ENCODE measurements at regions not wholly inside any gene's neighbourhood (a gene's known extent, or its start where the extent isn't known, plus 50 kb on each side); places are given as distances from the start of the nearest gene placed in this dataset.
"Not testable (repeated sequence)": the region's sequence is repeated elsewhere in the genome, so short reads cannot be mapped to it uniquely, and the experiment has no call there.

DNA sequence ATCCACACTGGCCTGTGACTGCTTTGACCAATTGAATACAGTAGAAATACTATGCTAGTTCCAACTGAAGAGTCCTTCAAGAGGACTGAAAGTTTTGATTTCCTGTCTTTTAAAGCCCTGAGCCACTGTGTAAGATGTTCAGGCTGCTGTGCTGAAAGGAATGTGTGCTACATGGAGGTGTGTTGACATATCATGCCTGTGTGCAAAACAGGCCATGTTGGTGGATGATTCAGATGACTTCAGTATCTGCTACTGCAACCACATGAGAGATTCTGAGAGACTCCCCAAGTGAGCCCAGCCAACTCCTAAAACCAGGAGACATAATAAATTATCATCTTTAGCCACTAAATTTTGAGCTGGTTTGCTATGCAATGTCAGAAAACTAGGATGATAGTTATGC, 662.9 kb downstream of the ZEB2 start:
- DNase-seq (ENCODE audit: low spot score), result no peak

GRCh38 chr2:143852759-143853158, 667.2 kb downstream of the ZEB2 start:
- DNase-seq (ENCODE audit: low spot score), result no peak

- no peak for DNase-seq (ENCODE audit: low spot score)
Measured at GRCh38 chr2:143850084-143850483, 669.8 kb downstream of the ZEB2 start.

GRCh38 chr2:143847257-143847656, 672.7 kb downstream of the ZEB2 start:
- no peak for DNase-seq (ENCODE audit: low spot score)

DNA sequence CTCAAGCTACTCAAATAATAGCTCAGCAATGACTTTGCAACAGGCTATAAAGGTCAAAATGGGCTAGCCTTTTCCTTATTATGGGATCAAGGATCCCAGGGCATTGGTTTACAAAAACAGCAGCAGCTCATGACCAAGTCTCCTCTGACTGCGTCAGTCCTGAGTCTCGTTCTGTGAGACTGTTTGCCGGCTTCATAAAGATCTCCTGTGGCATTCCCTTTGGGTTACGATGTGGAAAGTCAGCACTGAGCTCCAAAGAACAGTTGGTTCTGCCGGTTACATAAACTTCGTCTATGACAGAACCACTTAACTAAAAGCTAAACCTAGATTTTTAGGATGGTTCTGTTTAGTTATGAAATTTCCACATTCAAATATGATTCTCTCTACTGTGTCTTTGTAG, 674.9 kb downstream of the ZEB2 start:
- DNase-seq (ENCODE audit: low spot score), result peak; percentile 10

DNA sequence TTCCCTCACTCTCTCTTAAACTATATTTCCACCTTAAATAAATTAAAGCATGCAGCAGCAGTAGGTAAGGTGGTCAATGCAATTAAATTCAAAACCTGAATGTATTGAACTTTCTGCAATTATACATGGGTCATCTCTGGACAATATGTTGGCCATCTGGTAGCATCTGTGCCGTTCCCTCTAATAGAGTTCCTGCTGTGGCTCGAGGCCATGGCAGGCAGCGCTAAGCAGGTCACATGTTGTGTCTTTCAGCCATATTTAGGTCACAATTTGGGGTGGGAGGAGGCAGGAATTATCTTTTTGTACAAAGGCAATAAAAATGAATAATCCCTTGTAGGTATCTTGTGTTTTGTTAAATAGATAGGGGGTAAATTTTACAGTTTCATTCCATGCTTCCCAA, 676.2 kb downstream of the ZEB2 start:
- DNase-seq (ENCODE audit: low spot score), result no peak

DNA sequence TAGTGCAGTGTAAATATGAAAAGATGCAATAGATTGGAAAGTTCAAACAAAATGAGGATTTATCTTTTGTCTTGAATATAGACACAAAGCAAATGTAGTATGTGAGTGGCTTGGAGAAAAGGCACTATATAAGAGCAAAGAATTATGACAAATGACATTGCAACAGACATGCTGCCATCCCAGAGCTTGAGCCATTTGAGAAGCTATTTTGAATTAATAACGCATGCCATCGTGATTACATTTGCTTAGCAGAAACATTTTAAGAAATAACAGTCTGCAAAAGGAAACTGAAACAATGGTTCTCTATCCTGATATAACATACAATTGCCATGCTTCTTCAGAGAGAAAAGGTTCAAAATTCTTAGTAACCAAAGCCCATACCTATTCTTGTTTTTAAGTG, 677.1 kb downstream of the ZEB2 start:
- no peak for DNase-seq (ENCODE audit: low spot score)

DNA sequence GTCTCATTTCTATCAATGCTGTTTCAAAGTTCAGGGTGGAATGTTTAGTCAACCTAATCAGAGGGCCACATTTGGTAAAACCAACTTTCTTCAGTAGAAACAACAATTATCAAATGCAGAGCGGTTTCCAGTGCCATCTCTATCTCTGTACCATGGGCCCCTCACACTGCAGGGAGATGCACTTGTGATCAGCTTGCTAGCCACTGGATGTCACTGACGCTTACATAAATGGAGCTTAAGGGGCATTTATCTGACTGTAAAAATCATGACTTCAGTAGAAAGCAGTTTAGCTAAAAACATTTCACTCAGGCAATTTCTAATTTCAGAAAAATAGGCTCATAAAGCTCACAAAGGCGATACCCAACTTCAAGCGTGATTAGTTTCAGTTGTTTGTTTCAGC, 678.0 kb downstream of the ZEB2 start:
- DNase-seq (ENCODE audit: low spot score), result peak; percentile 10

GRCh38 chr2:143840601-143841000, 679.3 kb downstream of the ZEB2 start:
- DNase-seq (ENCODE audit: low spot score), result peak; percentile 66

DNA sequence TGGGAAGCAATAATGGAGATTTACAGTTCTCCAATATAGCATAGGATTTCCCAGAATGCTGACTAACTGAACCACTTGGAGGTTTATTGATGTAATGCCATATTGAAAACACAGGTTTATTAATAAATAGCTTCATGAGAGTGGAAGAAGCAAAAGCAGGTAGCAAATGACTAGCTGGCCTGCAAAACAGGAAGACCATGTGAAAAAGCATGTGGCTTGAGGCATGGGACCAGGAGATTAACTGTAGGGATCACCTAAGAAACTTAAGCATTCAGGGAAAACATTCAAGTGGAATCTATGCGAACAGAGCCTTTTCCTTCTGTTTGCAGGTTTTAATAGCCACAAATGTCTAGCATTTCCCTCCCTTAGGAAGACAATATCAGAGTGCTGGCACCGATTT, 679.7 kb downstream of the ZEB2 start:
- no peak for DNase-seq (ENCODE audit: low spot score)

- DNase-seq (ENCODE audit: low spot score), result no peak
Measured at GRCh38 chr2:143839456-143839855, 680.5 kb downstream of the ZEB2 start.

- DNase-seq (ENCODE audit: low spot score), result not testable (repeated sequence)
Measured at GRCh38 chr2:143837055-143837454, 682.9 kb downstream of the ZEB2 start.

GRCh38 chr2:143835481-143835880, 684.4 kb downstream of the ZEB2 start:
- DNase-seq (ENCODE audit: low spot score), result no peak

DNA sequence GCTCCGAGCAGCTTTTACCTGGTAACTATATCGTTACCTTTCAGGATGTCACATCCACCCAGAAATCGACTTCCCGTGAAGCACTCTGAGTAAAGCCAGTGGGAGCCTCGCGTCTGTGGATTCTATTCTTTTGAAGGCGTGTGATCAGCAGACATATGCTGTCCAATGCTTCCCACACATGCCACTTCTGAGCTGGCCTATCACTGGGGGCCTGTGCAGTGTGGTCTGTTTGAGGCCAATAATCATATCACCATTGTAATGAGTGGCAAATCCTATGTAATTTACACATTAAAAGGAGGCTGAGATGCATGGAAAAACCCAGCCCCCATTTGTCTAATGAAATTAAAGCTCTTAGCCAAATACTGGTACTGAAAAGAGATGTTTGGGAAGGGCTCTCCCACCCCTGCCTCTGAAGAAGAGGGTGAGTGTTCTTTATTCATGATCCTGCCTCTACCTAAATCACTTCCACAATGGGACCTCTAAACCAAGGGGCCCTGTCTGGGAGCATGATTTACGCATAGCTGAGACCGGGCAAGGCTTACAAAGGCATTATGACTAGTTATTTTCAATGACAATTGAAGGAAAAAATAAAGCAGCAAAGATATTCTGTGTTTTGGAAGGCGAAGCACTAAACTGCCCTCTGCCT, 686.8 kb downstream of the ZEB2 start:
- no peak for DNase-seq (ENCODE audit: low spot score)

DNA sequence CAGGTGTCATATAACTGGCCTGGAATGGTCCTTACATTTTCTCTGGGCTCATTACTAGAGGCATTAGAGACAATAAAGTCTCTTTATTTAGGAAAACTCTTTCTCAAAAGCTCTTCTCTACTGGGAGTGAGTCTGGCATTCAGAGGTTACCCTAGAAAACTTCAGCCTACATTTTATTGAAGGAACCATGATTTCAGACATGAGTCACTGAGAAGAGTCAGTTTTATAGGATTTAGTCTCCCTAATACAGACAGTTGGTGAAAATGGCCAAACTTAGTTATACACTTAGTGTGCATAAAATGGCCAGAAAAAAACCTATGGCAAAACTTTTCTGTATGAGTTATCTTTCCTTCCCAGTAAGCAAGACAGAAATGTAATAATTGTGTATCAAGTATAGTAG, 689.4 kb downstream of the ZEB2 start:
- no peak for DNase-seq (ENCODE audit: low spot score)

DNA sequence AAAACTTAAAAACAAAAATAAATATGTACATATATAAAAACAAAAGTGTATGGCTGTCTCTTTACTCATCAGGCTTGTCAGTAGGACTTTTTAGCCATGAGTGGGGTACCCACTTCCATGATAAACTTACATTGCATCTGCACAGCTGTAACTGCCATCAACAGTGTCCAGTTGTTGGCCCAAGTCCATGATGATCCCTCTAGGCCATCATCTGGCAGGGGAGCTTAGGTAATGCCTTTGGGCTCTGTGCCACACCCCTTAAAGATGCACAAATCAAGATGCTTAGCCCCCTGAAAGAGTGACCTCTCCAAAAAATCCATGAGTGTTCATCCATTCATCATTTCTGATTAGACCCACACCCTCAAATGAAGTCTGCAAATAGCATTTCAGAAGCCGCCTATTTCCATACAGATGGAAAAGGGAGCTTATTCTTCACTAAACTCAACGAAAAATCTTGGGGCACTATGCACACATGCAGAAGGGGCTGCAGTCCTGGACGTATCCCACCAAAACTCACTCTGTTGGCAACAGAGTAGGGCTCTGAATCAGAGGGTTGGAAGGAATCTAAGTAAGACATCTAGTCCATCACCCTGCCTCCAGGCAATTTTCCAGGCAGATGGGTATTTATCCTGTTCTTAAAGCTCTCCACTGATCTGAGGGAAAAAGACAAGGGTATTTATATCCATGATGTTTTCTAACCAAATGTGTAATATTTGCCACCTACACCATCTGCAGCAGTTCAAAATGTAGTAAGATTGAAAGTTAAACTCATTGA, 691.0 kb downstream of the ZEB2 start:
- DNase-seq (ENCODE audit: low spot score), result no peak

DNA sequence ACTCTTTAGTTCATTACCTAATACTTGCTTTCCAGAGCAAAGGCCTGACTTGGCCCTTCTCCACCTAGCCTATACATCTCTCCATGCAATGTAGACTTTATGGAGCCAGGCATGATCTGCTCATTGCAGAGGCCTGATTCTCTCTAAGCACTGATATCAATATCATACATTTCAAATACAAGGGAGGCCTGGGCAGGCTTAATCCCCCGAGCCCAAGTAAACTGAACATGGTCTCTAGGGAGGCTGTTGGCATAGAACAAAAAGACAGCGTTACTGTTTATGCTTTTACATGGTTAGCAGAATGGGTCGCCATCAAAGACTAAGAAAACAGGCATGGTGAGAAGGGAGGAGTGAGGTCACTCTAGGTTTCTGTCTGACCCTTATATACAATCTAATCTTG, 695.1 kb downstream of the ZEB2 start:
- DNase-seq (ENCODE audit: low spot score), result no peak

DNA sequence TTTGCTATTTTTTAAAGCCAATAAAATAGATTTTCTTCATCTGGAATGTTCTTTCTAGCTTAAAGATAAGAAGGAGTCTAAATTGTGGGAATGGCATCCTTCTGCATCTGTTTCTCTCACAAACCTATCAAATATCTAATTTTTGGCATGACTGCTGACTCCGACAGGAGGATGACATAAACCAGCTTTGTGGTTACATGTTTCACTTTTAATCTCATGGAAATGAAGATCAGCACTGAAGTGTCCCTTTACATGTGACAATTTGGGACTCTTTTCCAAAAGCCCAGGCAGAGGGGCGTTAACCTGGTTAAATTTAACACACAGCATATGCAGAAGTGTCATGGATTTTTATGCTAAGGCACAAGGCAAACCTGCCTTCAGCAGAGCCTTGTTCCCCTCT, 694.7 kb downstream of the ARHGAP15 start:
- DNase-seq (ENCODE audit: low spot score), result no peak

GRCh38 chr2:143823296-143823695, 694.1 kb downstream of the ARHGAP15 start:
- DNase-seq (ENCODE audit: low spot score), result no peak

DNA sequence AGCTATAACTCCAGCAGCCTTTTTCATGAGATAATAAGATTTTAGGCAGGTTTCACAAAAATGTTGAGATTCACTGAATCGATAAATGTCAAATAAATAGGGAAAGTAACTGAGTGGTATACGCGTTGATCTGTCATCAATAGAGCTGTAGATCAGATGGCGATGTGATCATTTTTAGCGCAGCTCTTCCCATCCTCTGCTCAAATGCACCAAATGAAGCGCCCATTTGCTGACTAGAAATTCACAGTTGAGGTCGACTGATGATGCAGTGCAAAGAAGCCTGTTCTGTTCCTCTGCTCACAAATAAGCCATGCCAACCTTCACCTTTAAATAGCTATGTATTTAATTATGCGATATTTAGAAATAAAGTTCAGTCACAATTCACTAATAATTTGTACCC, 693.5 kb downstream of the ARHGAP15 start:
- DNase-seq (ENCODE audit: low spot score), result no peak

GRCh38 chr2:143819764-143820163, 690.5 kb downstream of the ARHGAP15 start:
- DNase-seq (ENCODE audit: low spot score), result no peak

GRCh38 chr2:143819190-143819735, 690.0 kb downstream of the ARHGAP15 start:
- DNase-seq (ENCODE audit: low spot score), result no peak
